ENCODE measurements at regions not wholly inside any gene's neighbourhood (a gene's known extent, or its start where the extent isn't known, plus 50 kb on each side); places are given as distances from the start of the nearest gene placed in this dataset.

DNA sequence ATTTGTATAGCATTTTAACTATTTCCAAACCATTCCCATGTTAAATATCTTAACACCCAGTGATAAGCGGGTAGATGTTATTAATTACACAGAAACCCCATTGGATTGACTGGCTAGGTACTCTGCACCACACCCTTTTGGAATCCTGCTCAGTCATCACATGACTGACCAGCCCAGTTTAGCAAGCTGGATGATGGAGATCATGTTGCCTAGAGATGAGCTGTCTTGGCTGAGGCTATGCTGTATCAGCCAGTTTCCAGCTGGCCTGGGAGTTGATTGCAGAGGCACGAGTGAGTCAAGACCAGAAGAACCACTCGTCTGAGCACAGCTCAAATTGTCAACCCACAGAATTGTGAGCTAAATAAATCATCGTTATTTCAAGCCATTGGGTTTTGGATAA is 124.6 kb downstream of the ZNF621 start:
- TF ChIP-seq POLR2AphosphoS5 (IDR thresholded peaks at IDR 0.05; ENCODE audit: borderline replicate concordance, low read depth, low read length): no peak
- no peak for TF ChIP-seq EZH2 (IDR thresholded peaks at IDR 0.05)

Measured in SK-N-MC (cell line).